ENCODE measurements at regions not wholly inside any gene's neighbourhood (a gene's known extent, or its start where the extent isn't known, plus 50 kb on each side); places are given as distances from the start of the nearest gene placed in this dataset.

DNA sequence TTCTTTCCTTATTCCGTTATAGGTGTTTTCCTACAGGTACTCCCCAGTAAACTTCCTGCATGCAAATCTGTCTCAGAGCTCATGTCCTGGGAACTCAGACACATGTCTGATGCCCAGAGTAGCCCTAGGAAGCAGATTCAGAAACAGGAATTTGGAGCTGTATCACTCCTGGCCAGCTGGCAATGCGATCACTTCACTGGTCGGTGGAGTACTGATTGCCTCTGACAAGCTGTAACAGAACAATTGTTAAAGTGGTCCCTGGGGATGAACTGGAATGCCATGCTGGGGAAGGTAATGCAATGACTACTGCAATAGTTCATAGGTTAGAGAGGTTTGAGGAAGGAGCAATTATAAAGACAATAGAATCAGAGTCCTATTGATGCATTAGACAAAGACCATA, 131.6 kb upstream of the DOCK10 start:
- TF ChIP-seq, protein P1, sequence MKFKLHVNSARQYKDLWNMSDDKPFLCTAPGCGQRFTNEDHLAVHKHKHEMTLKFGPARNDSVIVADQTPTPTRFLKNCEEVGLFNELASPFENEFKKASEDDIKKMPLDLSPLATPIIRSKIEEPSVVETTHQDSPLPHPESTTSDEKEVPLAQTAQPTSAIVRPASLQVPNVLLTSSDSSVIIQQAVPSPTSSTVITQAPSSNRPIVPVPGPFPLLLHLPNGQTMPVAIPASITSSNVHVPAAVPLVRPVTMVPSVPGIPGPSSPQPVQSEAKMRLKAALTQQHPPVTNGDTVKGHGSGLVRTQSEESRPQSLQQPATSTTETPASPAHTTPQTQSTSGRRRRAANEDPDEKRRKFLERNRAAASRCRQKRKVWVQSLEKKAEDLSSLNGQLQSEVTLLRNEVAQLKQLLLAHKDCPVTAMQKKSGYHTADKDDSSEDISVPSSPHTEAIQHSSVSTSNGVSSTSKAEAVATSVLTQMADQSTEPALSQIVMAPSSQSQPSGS (IDR thresholded peaks at IDR 0.05; ENCODE audit: low read length): no peak
- TF ChIP-seq CBFB (IDR thresholded peaks at IDR 0.05; ENCODE audit: low read depth) (no peak), MTA3 (IDR thresholded peaks at IDR 0.05; ENCODE audit: borderline replicate concordance, low read length) (no peak), MYC (IDR thresholded peaks at IDR 0.05; ENCODE audit: insufficient read depth, insufficient read length, insufficient replicate concordance, low read length, severe bottlenecking) (no peak), EZH2 (IDR thresholded peaks at IDR 0.05; ENCODE audit: borderline replicate concordance, control insufficient read depth, low read depth, low read length) (no peak)
- TF ChIP-seq, protein P2, sequence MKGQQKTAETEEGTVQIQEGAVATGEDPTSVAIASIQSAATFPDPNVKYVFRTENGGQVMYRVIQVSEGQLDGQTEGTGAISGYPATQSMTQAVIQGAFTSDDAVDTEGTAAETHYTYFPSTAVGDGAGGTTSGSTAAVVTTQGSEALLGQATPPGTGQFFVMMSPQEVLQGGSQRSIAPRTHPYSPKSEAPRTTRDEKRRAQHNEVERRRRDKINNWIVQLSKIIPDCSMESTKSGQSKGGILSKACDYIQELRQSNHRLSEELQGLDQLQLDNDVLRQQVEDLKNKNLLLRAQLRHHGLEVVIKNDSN (IDR thresholded peaks at IDR 0.05; ENCODE audit: borderline replicate concordance, extremely low read length, insufficient read depth, low read depth, low read length): no peak
- TF ChIP-seq, protein P3, sequence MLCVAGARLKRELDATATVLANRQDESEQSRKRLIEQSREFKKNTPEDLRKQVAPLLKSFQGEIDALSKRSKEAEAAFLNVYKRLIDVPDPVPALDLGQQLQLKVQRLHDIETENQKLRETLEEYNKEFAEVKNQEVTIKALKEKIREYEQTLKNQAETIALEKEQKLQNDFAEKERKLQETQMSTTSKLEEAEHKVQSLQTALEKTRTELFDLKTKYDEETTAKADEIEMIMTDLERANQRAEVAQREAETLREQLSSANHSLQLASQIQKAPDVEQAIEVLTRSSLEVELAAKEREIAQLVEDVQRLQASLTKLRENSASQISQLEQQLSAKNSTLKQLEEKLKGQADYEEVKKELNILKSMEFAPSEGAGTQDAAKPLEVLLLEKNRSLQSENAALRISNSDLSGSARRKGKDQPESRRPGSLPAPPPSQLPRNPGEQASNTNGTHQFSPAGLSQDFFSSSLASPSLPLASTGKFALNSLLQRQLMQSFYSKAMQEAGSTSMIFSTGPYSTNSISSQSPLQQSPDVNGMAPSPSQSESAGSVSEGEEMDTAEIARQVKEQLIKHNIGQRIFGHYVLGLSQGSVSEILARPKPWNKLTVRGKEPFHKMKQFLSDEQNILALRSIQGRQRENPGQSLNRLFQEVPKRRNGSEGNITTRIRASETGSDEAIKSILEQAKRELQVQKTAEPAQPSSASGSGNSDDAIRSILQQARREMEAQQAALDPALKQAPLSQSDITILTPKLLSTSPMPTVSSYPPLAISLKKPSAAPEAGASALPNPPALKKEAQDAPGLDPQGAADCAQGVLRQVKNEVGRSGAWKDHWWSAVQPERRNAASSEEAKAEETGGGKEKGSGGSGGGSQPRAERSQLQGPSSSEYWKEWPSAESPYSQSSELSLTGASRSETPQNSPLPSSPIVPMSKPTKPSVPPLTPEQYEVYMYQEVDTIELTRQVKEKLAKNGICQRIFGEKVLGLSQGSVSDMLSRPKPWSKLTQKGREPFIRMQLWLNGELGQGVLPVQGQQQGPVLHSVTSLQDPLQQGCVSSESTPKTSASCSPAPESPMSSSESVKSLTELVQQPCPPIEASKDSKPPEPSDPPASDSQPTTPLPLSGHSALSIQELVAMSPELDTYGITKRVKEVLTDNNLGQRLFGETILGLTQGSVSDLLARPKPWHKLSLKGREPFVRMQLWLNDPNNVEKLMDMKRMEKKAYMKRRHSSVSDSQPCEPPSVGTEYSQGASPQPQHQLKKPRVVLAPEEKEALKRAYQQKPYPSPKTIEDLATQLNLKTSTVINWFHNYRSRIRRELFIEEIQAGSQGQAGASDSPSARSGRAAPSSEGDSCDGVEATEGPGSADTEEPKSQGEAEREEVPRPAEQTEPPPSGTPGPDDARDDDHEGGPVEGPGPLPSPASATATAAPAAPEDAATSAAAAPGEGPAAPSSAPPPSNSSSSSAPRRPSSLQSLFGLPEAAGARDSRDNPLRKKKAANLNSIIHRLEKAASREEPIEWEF (IDR thresholded peaks at IDR 0.05; ENCODE audit: insufficient replicate concordance, low read depth, low read length): no peak
- TF ChIP-seq, protein P4, sequence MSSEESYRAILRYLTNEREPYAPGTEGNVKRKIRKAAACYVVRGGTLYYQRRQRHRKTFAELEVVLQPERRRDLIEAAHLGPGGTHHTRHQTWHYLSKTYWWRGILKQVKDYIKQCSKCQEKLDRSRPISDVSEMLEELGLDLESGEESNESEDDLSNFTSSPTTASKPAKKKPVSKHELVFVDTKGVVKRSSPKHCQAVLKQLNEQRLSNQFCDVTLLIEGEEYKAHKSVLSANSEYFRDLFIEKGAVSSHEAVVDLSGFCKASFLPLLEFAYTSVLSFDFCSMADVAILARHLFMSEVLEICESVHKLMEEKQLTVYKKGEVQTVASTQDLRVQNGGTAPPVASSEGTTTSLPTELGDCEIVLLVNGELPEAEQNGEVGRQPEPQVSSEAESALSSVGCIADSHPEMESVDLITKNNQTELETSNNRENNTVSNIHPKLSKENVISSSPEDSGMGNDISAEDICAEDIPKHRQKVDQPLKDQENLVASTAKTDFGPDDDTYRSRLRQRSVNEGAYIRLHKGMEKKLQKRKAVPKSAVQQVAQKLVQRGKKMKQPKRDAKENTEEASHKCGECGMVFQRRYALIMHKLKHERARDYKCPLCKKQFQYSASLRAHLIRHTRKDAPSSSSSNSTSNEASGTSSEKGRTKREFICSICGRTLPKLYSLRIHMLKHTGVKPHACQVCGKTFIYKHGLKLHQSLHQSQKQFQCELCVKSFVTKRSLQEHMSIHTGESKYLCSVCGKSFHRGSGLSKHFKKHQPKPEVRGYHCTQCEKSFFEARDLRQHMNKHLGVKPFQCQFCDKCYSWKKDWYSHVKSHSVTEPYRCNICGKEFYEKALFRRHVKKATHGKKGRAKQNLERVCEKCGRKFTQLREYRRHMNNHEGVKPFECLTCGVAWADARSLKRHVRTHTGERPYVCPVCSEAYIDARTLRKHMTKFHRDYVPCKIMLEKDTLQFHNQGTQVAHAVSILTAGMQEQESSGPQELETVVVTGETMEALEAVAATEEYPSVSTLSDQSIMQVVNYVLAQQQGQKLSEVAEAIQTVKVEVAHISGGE (CRISPR knock-in tag; IDR thresholded peaks at IDR 0.05): no peak
- TF ChIP-seq, protein P5, sequence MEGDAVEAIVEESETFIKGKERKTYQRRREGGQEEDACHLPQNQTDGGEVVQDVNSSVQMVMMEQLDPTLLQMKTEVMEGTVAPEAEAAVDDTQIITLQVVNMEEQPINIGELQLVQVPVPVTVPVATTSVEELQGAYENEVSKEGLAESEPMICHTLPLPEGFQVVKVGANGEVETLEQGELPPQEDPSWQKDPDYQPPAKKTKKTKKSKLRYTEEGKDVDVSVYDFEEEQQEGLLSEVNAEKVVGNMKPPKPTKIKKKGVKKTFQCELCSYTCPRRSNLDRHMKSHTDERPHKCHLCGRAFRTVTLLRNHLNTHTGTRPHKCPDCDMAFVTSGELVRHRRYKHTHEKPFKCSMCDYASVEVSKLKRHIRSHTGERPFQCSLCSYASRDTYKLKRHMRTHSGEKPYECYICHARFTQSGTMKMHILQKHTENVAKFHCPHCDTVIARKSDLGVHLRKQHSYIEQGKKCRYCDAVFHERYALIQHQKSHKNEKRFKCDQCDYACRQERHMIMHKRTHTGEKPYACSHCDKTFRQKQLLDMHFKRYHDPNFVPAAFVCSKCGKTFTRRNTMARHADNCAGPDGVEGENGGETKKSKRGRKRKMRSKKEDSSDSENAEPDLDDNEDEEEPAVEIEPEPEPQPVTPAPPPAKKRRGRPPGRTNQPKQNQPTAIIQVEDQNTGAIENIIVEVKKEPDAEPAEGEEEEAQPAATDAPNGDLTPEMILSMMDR (IDR thresholded peaks at IDR 0.05 in 2 of 3, conservative IDR thresholded peaks at IDR 0.05 in 1 of 3; ENCODE audit: control insufficient read depth in 2 of 3, extremely low read depth in 1 of 3, insufficient read depth in 1 of 3, low read depth in 3 of 3, low read length in 3 of 3): no peak
